Neural progenitor cell (in vitro differentiated cells): ENCODE measurements at regions not wholly inside any gene's neighbourhood (a gene's known extent, or its start where the extent isn't known, plus 50 kb on each side); places are given as distances from the start of the nearest gene placed in this dataset.

Experiments
- DNase-seq: peaks from one replicate; pipeline ENCODE4 v3.0.0-alpha.2; 2016; ENCODE audit warnings: low spot score
- H2AFZ ChIP-seq: fragments of 200-600 bp; sonication (generic); replicated peaks from 2 replicates; pipeline ENCODE4 v1.6.1; 2016; ENCODE audit warnings: antibody characterized with exemption
- H3F3A ChIP-seq: fragments of 200-600 bp; sonication (generic); 2 replicates; pipeline ENCODE4 v1.6.1; 2016; ENCODE audit warnings: antibody characterized with exemption, low read depth
- H3K27ac ChIP-seq: fragments of 200-600 bp; sonication (generic); 2 replicates; pipeline ENCODE4 v1.5.1; 2016; ENCODE audit warnings: mild to moderate bottlenecking
- H3K27me3 ChIP-seq: fragments of 200-600 bp; sonication (generic); 2 replicates; pipeline ENCODE4 v1.6.1; 2016; ENCODE audit warnings: mild to moderate bottlenecking, moderate library complexity
- H3K36me3 ChIP-seq: fragments of 200-600 bp; sonication (generic); 2 replicates; pipeline ENCODE4 v1.5.1; 2016
- H3K4me1 ChIP-seq: fragments of 200-600 bp; sonication (generic); 2 replicates; pipeline ENCODE4 v1.6.1; 2016; ENCODE audit warnings: mixed run types
- H3K4me2 ChIP-seq: fragments of 200-600 bp; sonication (generic); 2 replicates; pipeline ENCODE4 v1.6.1; 2016
- H3K4me3 ChIP-seq: fragments of 200-600 bp; sonication (generic); 2 replicates; pipeline ENCODE4 v1.5.1; 2016
- H3K79me2 ChIP-seq: fragments of 200-600 bp; sonication (generic); 2 replicates; pipeline ENCODE4 v1.6.1; 2016; ENCODE audit warnings: low read depth
- H3K9ac ChIP-seq: fragments of 200-600 bp; sonication (generic); 2 replicates; pipeline ENCODE4 v1.6.1; 2016
- H3K9me3 ChIP-seq: fragments of 200-600 bp; sonication (generic); 2 replicates; pipeline ENCODE4 v1.5.1; 2016; ENCODE audit warnings: low read depth
- H4K20me1 ChIP-seq: fragments of 200-600 bp; sonication (generic); 2 replicates; pipeline ENCODE4 v1.6.1; 2016; ENCODE audit warnings: low read depth
- H3K27ac Mint-ChIP-seq: 3 replicates; pipeline ENCODE4 v1.8.0; 2021; ENCODE audit warnings: mixed read lengths
- H3K27me3 Mint-ChIP-seq: 2 replicates; pipeline ENCODE4 v1.8.0; 2022; ENCODE audit warnings: low read depth, mild to moderate bottlenecking, inconsistent platforms, moderate library complexity, mixed read lengths; ENCODE audit not compliant: insufficient read depth
- H3K36me3 Mint-ChIP-seq: 3 replicates; pipeline ENCODE4 v1.8.0; 2021; ENCODE audit warnings: mixed read lengths
- H3K4me1 Mint-ChIP-seq: 3 replicates; pipeline ENCODE4 v1.8.0; 2021; ENCODE audit warnings: mixed read lengths
- H3K4me3 Mint-ChIP-seq: 3 replicates; pipeline ENCODE4 v1.8.0; 2021; ENCODE audit warnings: mild to moderate bottlenecking, moderate library complexity, mixed read lengths
- H3K9me3 Mint-ChIP-seq: 3 replicates; pipeline ENCODE4 v1.8.0; 2020; ENCODE audit warnings: mixed read lengths
- CTCF ChIP-seq: fragments of 200-600 bp; sonication (generic); IDR thresholded peaks from 2 replicates; pipeline ENCODE4 v1.5.1; 2017; ENCODE audit warnings: antibody characterized with exemption, mild to moderate bottlenecking
- EZH2 ChIP-seq: fragments of 200-600 bp; sonication (generic); IDR thresholded peaks from 2 replicates; pipeline ENCODE4 v1.6.1; 2017; ENCODE audit warnings: antibody characterized with exemption, mild to moderate bottlenecking, moderate library complexity
- EZH2phosphoT487 ChIP-seq: fragments of 200-600 bp; sonication (generic); IDR thresholded peaks from 2 replicates; pipeline ENCODE4 v1.6.1; 2017; ENCODE audit warnings: antibody characterized with exemption

GRCh38 chr14:53538316-53538881 is 385.3 kb upstream of the DDHD1 start:
- H3K79me2 ChIP-seq = no peaks in the 10 kb centered on the region
- no peak overlapping the region for H3K4me3 ChIP-seq
- H3K36me3 Mint-ChIP-seq = no peaks in the 10 kb centered on the region
- no peak for TF ChIP-seq EZH2phosphoT487
- TF ChIP-seq EZH2 = no peak
- no peak for TF ChIP-seq CTCF
- H3K27ac Mint-ChIP-seq = no peak overlapping the region
- no peaks in the 10 kb centered on the region for H3K9me3 Mint-ChIP-seq
- no peak overlapping the region for H3K4me2 ChIP-seq
- H3K9ac ChIP-seq = no peak overlapping the region
- H3K4me1 ChIP-seq = peaks cover 6% of the 10 kb centered on the region
- no peaks in the 10 kb centered on the region for H3K9me3 ChIP-seq
- no peak overlapping the region for H2AFZ ChIP-seq
- no peaks in the 10 kb centered on the region for H4K20me1 ChIP-seq
- H3K27ac ChIP-seq = no peak overlapping the region
- H3K4me3 Mint-ChIP-seq = no peak overlapping the region
- peaks cover 18% of the 10 kb centered on the region for H3K4me1 Mint-ChIP-seq
- no peaks in the 10 kb centered on the region for H3K36me3 ChIP-seq
- no peaks in the 10 kb centered on the region for H3K27me3 Mint-ChIP-seq
- DNase-seq = no peak
- H3K27me3 ChIP-seq = no peaks in the 10 kb centered on the region
- no peaks in the 10 kb centered on the region for H3F3A ChIP-seq

- Histone ChIP-seq H3K4me3 (no peak overlapping the region), H3K27me3 (no peaks in the 10 kb centered on the region), H3F3A (no peaks in the 10 kb centered on the region), H3K4me1 (peaks cover 6% of the 10 kb centered on the region), H4K20me1 (no peaks in the 10 kb centered on the region), H3K36me3 (no peaks in the 10 kb centered on the region), H3K4me2 (no peak overlapping the region), H3K79me2 (no peaks in the 10 kb centered on the region), H3K9ac (no peak overlapping the region), H3K27ac (no peak overlapping the region), H3K9me3 (no peaks in the 10 kb centered on the region), H2AFZ (no peak overlapping the region)
- no peak overlapping the region for H3K27ac Mint-ChIP-seq
- TF ChIP-seq EZH2 = no peak
- no peak for TF ChIP-seq EZH2phosphoT487
- no peak for TF ChIP-seq CTCF
- H3K27me3 Mint-ChIP-seq = no peaks in the 10 kb centered on the region
- H3K4me1 Mint-ChIP-seq = peaks cover 14% of the 10 kb centered on the region
- no peak overlapping the region for H3K4me3 Mint-ChIP-seq
- H3K36me3 Mint-ChIP-seq = no peaks in the 10 kb centered on the region
- H3K9me3 Mint-ChIP-seq = no peaks in the 10 kb centered on the region
- DNase-seq = no peak
Measured at GRCh38 chr14:53537422-53538315, 384.5 kb upstream of the DDHD1 start.

GRCh38 chr14:53536446-53536845 is 383.3 kb upstream of the DDHD1 start:
- Histone ChIP-seq H3K4me1 (peaks cover 6% of the 10 kb centered on the region), H3K9ac (no peak overlapping the region), H3K4me2 (no peak overlapping the region), H3K9me3 (no peaks in the 10 kb centered on the region), H4K20me1 (no peaks in the 10 kb centered on the region), H3K36me3 (no peaks in the 10 kb centered on the region), H3K27me3 (no peaks in the 10 kb centered on the region), H3K79me2 (no peaks in the 10 kb centered on the region), H3F3A (no peaks in the 10 kb centered on the region), H3K27ac (no peak overlapping the region), H3K4me3 (no peak overlapping the region), H2AFZ (no peak overlapping the region)
- H3K27me3 Mint-ChIP-seq = no peaks in the 10 kb centered on the region
- TF ChIP-seq EZH2phosphoT487 (no peak), CTCF (no peak), EZH2 (no peak)
- H3K4me1 Mint-ChIP-seq = peaks cover 10% of the 10 kb centered on the region
- H3K27ac Mint-ChIP-seq = no peak overlapping the region
- H3K4me3 Mint-ChIP-seq = no peak overlapping the region
- no peaks in the 10 kb centered on the region for H3K36me3 Mint-ChIP-seq
- H3K9me3 Mint-ChIP-seq = no peaks in the 10 kb centered on the region
- DNase-seq = no peak
